ENCODE measurements at regions not wholly inside any gene's neighbourhood (a gene's known extent, or its start where the extent isn't known, plus 50 kb on each side); places are given as distances from the start of the nearest gene placed in this dataset.

DNA sequence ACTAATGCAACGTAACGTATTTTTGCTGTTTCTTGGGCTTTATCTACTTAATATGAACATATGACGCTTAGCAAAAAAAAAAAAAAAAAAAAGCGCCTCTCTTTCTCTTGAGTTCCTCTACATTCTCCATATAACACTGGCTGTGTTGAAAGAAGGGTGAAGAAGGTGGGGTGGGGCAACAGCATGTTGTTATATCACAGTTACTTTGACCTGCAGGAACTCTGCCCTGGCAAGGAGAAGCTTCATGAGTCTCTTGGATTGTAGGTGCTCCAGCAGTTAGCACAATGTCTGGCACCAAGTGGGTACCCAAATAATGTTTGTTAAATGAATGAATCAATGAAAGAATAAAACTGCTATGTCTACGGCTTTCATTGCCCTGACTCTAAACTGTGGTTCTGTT is 162.6 kb downstream of the ATG4C start:
- H3K4me1 ChIP-seq (ENCODE audit: control insufficient read depth in 2 of 2, insufficient read depth in 2 of 2, low read length in 2 of 2) = no peaks in the 10 kb centered on the region
- no peak overlapping the region for H3K27ac ChIP-seq (ENCODE audit: low read depth in 1 of 2, low read length in 1 of 2)
- 84% methylated on average over 5 of the region's 5 CpGs for WGBS
- no peaks in the 10 kb centered on the region for H3K36me3 ChIP-seq (ENCODE audit: control insufficient read depth in 2 of 2, insufficient read depth in 2 of 2, low read length in 1 of 2)
- DNase-seq (ENCODE audit: low read depth in 6 of 9, low spot score in 9 of 9) = no peak
- no peaks in the 10 kb centered on the region for H3K27me3 ChIP-seq (ENCODE audit: control insufficient read depth in 2 of 2, insufficient read depth in 1 of 2, low read length in 1 of 2)
- H3K9me3 ChIP-seq (ENCODE audit: control insufficient read depth in 2 of 2, insufficient read depth in 1 of 2, low read length in 1 of 2) = no peaks in the 10 kb centered on the region
- H3K4me3 ChIP-seq (ENCODE audit: low read length in 2 of 2) = no peak overlapping the region

DNA sequence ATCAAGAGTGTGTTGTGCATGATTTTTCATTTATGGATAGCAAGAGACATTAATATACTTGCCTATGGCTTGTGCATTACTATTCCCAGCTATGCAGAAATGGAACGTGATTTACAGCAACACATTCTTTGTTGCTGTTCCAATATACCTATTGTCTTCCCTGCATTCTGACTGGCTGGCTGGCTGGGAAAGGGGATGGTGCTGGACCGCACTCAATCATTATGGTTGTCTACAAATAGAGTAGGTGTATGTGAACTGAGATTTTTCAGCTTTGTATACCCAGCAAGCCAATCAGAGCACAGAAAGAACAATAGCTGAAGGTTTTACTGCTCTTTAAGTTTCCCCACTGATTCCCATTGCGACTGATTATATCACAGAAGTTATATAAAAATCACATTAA is 167.5 kb downstream of the ATG4C start:
- 71% methylated on average over 3 of the region's 3 CpGs for WGBS

DNA sequence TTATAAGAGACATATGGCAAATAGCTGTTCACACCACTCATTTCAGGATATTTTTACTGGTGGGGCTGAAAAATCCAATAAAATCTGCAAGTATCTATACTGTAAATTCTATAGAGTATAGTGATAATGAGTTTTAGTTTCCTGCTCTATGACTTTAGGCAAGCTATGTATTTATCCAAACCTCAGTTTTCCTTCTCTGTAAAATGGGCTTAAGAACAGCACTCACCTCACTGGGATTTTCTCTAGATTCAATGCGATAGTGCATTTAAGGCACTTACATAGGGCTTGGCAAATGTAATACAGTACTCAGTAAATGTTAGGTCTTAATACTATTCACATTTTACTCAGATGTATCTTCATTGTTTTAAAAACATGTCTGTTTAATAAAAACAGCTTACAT is 168.7 kb downstream of the ATG4C start:
- Histone ChIP-seq H3K4me3 (ENCODE audit: low read length in 2 of 2) (no peak overlapping the region), H3K4me1 (ENCODE audit: control insufficient read depth in 2 of 2, insufficient read depth in 2 of 2, low read length in 2 of 2) (no peaks in the 10 kb centered on the region), H3K27ac (ENCODE audit: low read depth in 1 of 2, low read length in 1 of 2) (no peak overlapping the region), H3K9me3 (ENCODE audit: control insufficient read depth in 2 of 2, insufficient read depth in 1 of 2, low read length in 1 of 2) (no peaks in the 10 kb centered on the region), H3K27me3 (ENCODE audit: control insufficient read depth in 2 of 2, insufficient read depth in 1 of 2, low read length in 1 of 2) (peaks cover 0 to 3% of the 10 kb centered on the region in 2 donors), H3K36me3 (ENCODE audit: control insufficient read depth in 2 of 2, insufficient read depth in 2 of 2, low read length in 1 of 2) (no peaks in the 10 kb centered on the region)
- 97% methylated on average over 1 of the region's 1 CpG for WGBS
- DNase-seq (ENCODE audit: low read depth in 6 of 9, low spot score in 9 of 9) = no peak

More for the DNA sequence above, 167.5 kb downstream of the ATG4C start:
- Histone ChIP-seq H3K9me3 (ENCODE audit: control insufficient read depth in 2 of 2, insufficient read depth in 1 of 2, low read length in 1 of 2) (no peaks in the 10 kb centered on the region), H3K4me1 (ENCODE audit: control insufficient read depth in 2 of 2, insufficient read depth in 2 of 2, low read length in 2 of 2) (no peaks in the 10 kb centered on the region), H3K36me3 (ENCODE audit: control insufficient read depth in 2 of 2, insufficient read depth in 2 of 2, low read length in 1 of 2) (no peaks in the 10 kb centered on the region), H3K27me3 (ENCODE audit: control insufficient read depth in 2 of 2, insufficient read depth in 1 of 2, low read length in 1 of 2) (peaks cover 0 to 3% of the 10 kb centered on the region in 2 donors), H3K4me3 (ENCODE audit: low read length in 2 of 2) (no peak overlapping the region), H3K27ac (ENCODE audit: low read depth in 1 of 2, low read length in 1 of 2) (no peak overlapping the region)
- no peak for DNase-seq (ENCODE audit: low read depth in 6 of 9, low spot score in 9 of 9)

DNA sequence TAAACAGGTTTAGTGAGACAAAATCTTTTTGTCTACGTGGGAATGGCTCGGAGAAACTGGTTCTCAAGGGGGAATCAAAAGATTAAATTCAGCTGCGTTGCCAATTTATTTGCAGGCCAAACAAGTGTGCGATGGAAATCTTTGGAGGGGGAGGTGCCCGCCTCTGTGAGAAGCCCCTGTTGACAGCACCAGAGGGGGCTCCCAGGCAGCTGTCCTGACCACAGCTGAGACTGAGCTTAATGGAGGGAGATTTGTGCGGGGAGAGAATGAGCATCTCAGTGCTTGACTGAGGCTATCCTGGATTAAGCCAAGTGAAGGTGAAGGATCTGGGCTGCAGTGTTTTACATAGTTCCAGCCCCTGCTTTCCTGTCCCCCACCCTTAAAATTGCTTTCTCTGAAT is 169.7 kb downstream of the ATG4C start:
- Histone ChIP-seq H3K4me1 (ENCODE audit: control insufficient read depth in 2 of 2, insufficient read depth in 2 of 2, low read length in 2 of 2) (no peaks in the 10 kb centered on the region), H3K27me3 (ENCODE audit: control insufficient read depth in 2 of 2, insufficient read depth in 1 of 2, low read length in 1 of 2) (peaks cover 0 to 3% of the 10 kb centered on the region in 2 donors), H3K4me3 (ENCODE audit: low read length in 2 of 2) (no peak overlapping the region), H3K9me3 (ENCODE audit: control insufficient read depth in 2 of 2, insufficient read depth in 1 of 2, low read length in 1 of 2) (no peaks in the 10 kb centered on the region), H3K36me3 (ENCODE audit: control insufficient read depth in 2 of 2, insufficient read depth in 2 of 2, low read length in 1 of 2) (no peaks in the 10 kb centered on the region), H3K27ac (ENCODE audit: low read depth in 1 of 2, low read length in 1 of 2) (no peak overlapping the region)
- WGBS = 67% methylated on average over 6 of the region's 6 CpGs
- no peak for DNase-seq (ENCODE audit: low read depth in 6 of 9, low spot score in 9 of 9)

DNA sequence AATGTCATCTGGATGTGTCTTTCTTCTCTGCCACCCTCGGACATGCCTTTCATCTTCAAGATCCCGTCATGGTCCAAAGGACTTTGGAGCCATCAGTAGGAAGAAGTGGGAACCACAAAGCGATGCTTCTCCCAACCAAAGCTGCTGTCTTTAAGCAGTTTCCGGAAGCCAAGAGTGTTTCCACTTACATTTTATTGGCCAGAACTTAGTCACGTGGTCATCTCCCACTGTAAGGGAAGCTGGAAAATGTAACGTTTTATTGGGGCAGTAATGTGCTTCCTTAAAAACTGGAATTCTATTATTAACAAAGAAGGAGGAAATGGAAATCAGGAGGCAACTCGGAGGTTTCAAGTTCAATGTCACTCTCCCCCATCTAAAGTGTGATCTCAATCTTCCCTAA is 170.8 kb downstream of the ATG4C start:
- Histone ChIP-seq H3K27ac (ENCODE audit: low read depth in 1 of 2, low read length in 1 of 2) (no peak overlapping the region), H3K9me3 (ENCODE audit: control insufficient read depth in 2 of 2, insufficient read depth in 1 of 2, low read length in 1 of 2) (no peaks in the 10 kb centered on the region), H3K27me3 (ENCODE audit: control insufficient read depth in 2 of 2, insufficient read depth in 1 of 2, low read length in 1 of 2) (peaks cover 0 to 3% of the 10 kb centered on the region in 2 donors), H3K4me3 (ENCODE audit: low read length in 2 of 2) (no peak overlapping the region), H3K36me3 (ENCODE audit: control insufficient read depth in 2 of 2, insufficient read depth in 2 of 2, low read length in 1 of 2) (no peaks in the 10 kb centered on the region), H3K4me1 (ENCODE audit: control insufficient read depth in 2 of 2, insufficient read depth in 2 of 2, low read length in 2 of 2) (no peaks in the 10 kb centered on the region)
- no peak for DNase-seq (ENCODE audit: low read depth in 6 of 9, low spot score in 9 of 9)
- 72% methylated on average over 7 of the region's 7 CpGs for WGBS

DNA sequence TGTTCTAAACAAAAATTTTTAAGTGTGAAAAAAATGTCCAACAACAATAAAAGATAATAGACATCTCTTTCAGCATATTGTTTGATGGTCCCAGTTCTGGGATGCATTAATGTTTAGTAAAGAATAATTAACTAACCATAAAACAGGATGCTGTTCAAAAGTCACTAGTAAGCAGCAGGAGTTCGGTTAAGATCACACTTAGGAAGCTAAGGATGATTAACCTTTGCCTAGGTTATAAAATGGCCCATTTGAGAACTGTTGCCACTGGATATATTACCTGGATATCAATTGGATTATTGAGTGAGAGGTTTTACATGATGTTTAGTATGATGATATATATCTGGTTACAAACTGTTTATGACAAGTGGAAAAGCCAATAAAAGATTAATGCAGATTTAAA is 171.7 kb downstream of the ATG4C start:
- Histone ChIP-seq H3K4me1 (ENCODE audit: control insufficient read depth in 2 of 2, insufficient read depth in 2 of 2, low read length in 2 of 2) (no peaks in the 10 kb centered on the region), H3K9me3 (ENCODE audit: control insufficient read depth in 2 of 2, insufficient read depth in 1 of 2, low read length in 1 of 2) (no peaks in the 10 kb centered on the region), H3K27me3 (ENCODE audit: control insufficient read depth in 2 of 2, insufficient read depth in 1 of 2, low read length in 1 of 2) (peaks cover 0 to 3% of the 10 kb centered on the region in 2 donors), H3K36me3 (ENCODE audit: control insufficient read depth in 2 of 2, insufficient read depth in 2 of 2, low read length in 1 of 2) (no peaks in the 10 kb centered on the region), H3K4me3 (ENCODE audit: low read length in 2 of 2) (no peak overlapping the region), H3K27ac (ENCODE audit: low read depth in 1 of 2, low read length in 1 of 2) (no peak overlapping the region)
- no peak for DNase-seq (ENCODE audit: low read depth in 6 of 9, low spot score in 9 of 9)
- 94% methylated on average over 1 of the region's 1 CpG for WGBS

DNA sequence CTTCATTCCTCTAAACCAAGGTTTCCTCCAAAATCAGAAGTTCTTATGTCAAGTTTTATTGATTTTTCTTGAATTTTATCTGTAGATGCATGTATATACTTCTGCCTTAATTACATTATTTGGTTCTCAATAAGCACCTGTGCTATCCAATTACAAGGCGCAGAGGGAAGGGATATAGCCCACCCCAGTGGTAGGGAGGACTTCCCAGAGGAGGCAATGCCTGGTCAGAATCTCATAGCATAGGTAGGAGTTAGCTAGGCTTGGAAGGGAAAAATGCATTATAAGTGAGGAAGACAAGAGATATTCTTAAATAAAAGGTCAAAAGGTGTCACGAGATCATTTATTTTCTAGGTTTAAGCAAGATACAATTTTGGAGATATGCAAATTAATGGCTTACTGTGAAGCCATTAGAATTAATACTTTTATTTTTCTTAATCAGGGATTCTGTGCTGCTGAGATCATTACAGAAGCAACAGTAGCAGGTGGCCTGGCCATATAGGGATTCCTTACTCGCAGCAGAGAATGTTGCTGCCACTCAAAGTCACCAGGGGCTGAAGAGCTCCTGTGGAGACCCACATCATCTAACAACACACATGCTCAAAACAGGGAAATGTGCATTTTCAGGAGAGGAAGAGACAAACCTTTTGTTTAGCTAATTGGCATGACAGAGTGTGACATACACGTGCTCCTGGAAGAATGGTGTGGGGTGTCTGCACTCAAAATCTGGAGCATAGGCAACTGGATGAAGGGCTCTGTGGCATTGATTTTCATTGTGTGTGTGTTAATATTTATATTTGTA is 178.3 kb downstream of the ATG4C start:
- no peak for DNase-seq (ENCODE audit: low read depth in 6 of 9, low spot score in 9 of 9)
- 81% methylated on average over 4 of the region's 4 CpGs for WGBS
- no peaks in the 10 kb centered on the region for H3K27me3 ChIP-seq (ENCODE audit: control insufficient read depth in 2 of 2, insufficient read depth in 1 of 2, low read length in 1 of 2)

DNA sequence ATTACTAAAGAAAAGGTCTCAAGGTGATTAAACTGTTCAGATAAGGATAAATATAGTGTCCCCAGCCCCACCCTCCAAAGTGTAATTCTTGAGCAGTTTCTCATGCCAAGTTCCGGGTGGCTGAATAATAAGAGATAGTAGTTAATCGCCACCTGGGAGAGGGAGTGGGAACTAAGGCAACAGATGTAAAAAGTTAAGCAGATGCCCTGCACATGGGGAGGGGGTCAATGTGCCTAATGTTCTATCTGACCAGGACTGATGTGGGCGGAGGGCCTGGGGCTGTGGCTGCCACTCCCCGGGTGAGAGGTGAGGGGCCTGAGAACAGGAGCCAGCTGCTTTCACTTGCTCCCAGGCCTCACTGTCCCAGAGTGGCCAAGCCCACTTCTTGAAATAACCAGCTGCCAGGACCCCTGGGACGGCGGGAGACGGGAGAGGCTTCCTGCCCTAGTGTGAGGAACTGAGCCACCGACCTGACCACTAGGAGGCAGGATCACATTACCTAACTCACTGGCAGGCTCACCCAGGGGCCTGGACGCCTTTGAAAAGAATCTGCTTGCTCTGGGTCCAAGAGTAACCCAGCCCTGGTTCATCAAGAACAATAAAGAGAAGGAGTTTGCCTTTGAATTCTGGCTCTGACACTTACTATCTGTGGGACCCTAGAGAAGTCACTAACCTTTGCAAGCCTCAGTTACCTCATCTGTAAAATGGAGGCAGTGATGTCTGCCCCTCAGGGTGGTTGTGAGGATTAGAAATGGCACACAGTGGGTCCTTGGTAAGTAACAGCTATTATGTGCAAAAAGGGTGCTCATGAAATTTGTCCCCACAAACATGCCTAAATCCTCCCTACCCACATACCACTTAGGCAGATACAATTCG is 179.2 kb downstream of the ATG4C start:
- WGBS = 42% methylated on average over 10 of the region's 10 CpGs
- Histone ChIP-seq H3K27me3 (ENCODE audit: control insufficient read depth in 2 of 2, insufficient read depth in 1 of 2, low read length in 1 of 2) (no peaks in the 10 kb centered on the region), H3K4me1 (ENCODE audit: control insufficient read depth in 2 of 2, insufficient read depth in 2 of 2, low read length in 2 of 2) (no peaks in the 10 kb centered on the region), H3K4me3 (ENCODE audit: low read length in 2 of 2) (no peak overlapping the region), H3K27ac (ENCODE audit: low read depth in 1 of 2, low read length in 1 of 2) (no peak overlapping the region), H3K9me3 (ENCODE audit: control insufficient read depth in 2 of 2, insufficient read depth in 1 of 2, low read length in 1 of 2) (no peaks in the 10 kb centered on the region), H3K36me3 (ENCODE audit: control insufficient read depth in 2 of 2, insufficient read depth in 2 of 2, low read length in 1 of 2) (no peaks in the 10 kb centered on the region)
- peak in 4 of 9 donors; percentile 1 to 30 (median 16) for DNase-seq (ENCODE audit: low read depth in 6 of 9, low spot score in 9 of 9)

More for the DNA sequence above, 178.3 kb downstream of the ATG4C start:
- H3K9me3 ChIP-seq (ENCODE audit: control insufficient read depth in 2 of 2, insufficient read depth in 1 of 2, low read length in 1 of 2) = no peaks in the 10 kb centered on the region
- no peaks in the 10 kb centered on the region for H3K36me3 ChIP-seq (ENCODE audit: control insufficient read depth in 2 of 2, insufficient read depth in 2 of 2, low read length in 1 of 2)
- H3K27ac ChIP-seq (ENCODE audit: low read depth in 1 of 2, low read length in 1 of 2) = no peak overlapping the region
- H3K4me3 ChIP-seq (ENCODE audit: low read length in 2 of 2) = no peak overlapping the region
- no peaks in the 10 kb centered on the region for H3K4me1 ChIP-seq (ENCODE audit: control insufficient read depth in 2 of 2, insufficient read depth in 2 of 2, low read length in 2 of 2)

DNA sequence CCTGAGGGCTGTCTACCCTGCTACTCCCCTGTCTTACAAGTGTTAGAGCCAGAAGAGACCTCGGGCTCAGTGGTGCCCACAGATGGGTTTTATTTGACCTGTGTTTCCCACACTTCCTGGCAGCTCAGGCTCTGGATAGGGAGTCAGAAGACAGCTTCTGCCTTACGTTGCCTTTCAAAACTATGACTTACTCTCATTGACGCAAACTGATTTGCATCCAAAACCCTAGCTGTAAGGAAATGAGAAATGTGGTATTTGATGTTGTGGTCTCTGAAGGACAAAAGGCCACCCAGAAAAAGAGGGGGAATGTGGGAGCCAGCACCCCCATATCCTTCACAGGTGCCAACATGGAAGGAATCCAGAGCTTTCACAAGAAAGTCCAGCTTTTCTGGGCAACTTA is 180.2 kb downstream of the ATG4C start:
- Histone ChIP-seq H3K27ac (ENCODE audit: low read depth in 1 of 2, low read length in 1 of 2) (no peak overlapping the region), H3K9me3 (ENCODE audit: control insufficient read depth in 2 of 2, insufficient read depth in 1 of 2, low read length in 1 of 2) (no peaks in the 10 kb centered on the region), H3K27me3 (ENCODE audit: control insufficient read depth in 2 of 2, insufficient read depth in 1 of 2, low read length in 1 of 2) (no peaks in the 10 kb centered on the region), H3K4me1 (ENCODE audit: control insufficient read depth in 2 of 2, insufficient read depth in 2 of 2, low read length in 2 of 2) (no peaks in the 10 kb centered on the region), H3K4me3 (ENCODE audit: low read length in 2 of 2) (no peak overlapping the region), H3K36me3 (ENCODE audit: control insufficient read depth in 2 of 2, insufficient read depth in 2 of 2, low read length in 1 of 2) (no peaks in the 10 kb centered on the region)
- 80% methylated on average over 3 of the region's 3 CpGs for WGBS
- no peak for DNase-seq (ENCODE audit: low read depth in 6 of 9, low spot score in 9 of 9)
